Calu3 (cell line): ENCODE measurements at regions not wholly inside any gene's neighbourhood (a gene's known extent, or its start where the extent isn't known, plus 50 kb on each side); places are given as distances from the start of the nearest gene placed in this dataset.

Experiments used
- BruUV-seq: library from RNA; stranded (reverse); fragments of 400-500 nt; replicated peaks from 2 replicates; lab custom pipeline; 2021; lab: Mats Ljungman, UMichigan
- CTCF ChIA-PET: fragments of 300-600 bp; sonication (Branson Sonifier 250); formaldehyde crosslinking; loops from one replicate; lab custom pipeline; 2022; ENCODE audit warnings: antibody characterized with exemption; lab: Charles Lee
- DNase-seq: peaks from one replicate; pipeline ENCODE4 v3.0.0; 2022
- H3K27ac Mint-ChIP-seq: one replicate; pipeline ENCODE4 v1.8.0; 2022; ENCODE audit warnings: mixed read lengths; ENCODE audit not compliant: unreplicated experiment
- H3K27me3 Mint-ChIP-seq: one replicate; pipeline ENCODE4 v1.8.0; 2022; ENCODE audit warnings: mixed read lengths; ENCODE audit not compliant: unreplicated experiment
- H3K36me3 Mint-ChIP-seq: one replicate; pipeline ENCODE4 v1.8.0; 2022; ENCODE audit warnings: mild to moderate bottlenecking, moderate library complexity, mixed read lengths; ENCODE audit not compliant: insufficient read depth, unreplicated experiment
- H3K4me1 Mint-ChIP-seq: one replicate; pipeline ENCODE4 v1.8.0; 2022; ENCODE audit warnings: mild to moderate bottlenecking, low read depth, mixed read lengths; ENCODE audit not compliant: unreplicated experiment
- H3K4me3 Mint-ChIP-seq: one replicate; pipeline ENCODE4 v1.8.0; 2022; ENCODE audit warnings: mild to moderate bottlenecking, low read depth, moderate library complexity, mixed read lengths; ENCODE audit not compliant: unreplicated experiment
- H3K9me3 Mint-ChIP-seq: one replicate; pipeline ENCODE4 v1.8.0; 2022; ENCODE audit warnings: low read depth, mixed read lengths; ENCODE audit not compliant: unreplicated experiment
- intact Hi-C: fragments of 100-400 bp; cut with micrococcal nuclease; formaldehyde crosslinking; loops from one replicate; pipeline ENCODE4 v1.10.0; 2022; ENCODE audit not compliant: unreplicated experiment
- TF ChIP-seq, protein P1 (sequence below): fragments of 200-600 bp; IDR thresholded peaks from one replicate; pipeline ENCODE4 v1.8.0; 2022; ENCODE audit warnings: antibody characterized with exemption; ENCODE audit not compliant: unreplicated experiment

DNA sequence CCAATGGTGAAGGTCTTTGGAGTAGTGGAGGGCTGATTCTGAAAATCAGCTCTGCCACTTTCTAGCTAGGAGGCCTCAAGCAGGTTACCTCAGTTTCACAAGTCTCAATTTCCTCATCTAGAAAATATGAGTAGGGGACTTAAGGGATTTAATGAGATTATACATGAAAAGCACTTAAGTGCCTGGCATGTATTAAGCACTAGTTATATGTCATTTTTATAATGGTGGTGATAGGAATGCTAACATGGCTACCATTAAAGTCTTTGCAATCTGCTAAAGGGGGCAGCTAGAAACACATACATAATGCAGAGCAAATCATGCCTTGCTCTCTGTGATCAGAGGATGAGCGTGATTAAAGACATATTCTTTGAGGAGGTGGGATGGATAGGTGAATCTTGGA lies 640.9 kb upstream of the ZEB2 start:
- CTCF ChIA-PET = no interaction called here

DNA sequence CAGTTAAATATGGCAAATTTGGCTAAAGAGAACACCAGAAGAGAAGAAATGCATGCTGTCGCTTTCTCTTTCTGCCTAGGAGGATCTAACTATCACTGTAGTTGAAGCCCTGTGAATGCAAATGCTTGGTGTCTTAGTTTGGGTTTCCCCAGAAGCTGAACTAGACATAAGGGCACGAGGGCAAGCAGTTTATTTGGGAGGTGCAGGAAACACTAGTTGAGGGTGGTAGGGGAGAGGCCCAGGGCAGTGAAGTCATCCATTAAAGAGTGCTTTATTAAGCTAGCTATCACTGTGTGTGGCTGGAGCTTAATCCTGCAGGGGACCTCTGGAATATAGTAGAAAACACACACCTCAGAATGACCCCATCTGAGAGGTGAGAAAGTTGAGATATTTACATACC lies 639.8 kb upstream of the ZEB2 start:
- H3K27ac Mint-ChIP-seq = no peak overlapping the region
- no peaks in the 10 kb centered on the region for H3K9me3 Mint-ChIP-seq
- H3K27me3 Mint-ChIP-seq = no peaks in the 10 kb centered on the region
- H3K4me3 Mint-ChIP-seq = no peak overlapping the region
- no peaks in the 10 kb centered on the region for H3K4me1 Mint-ChIP-seq
- DNase-seq = no peak
- H3K36me3 Mint-ChIP-seq = no peaks in the 10 kb centered on the region
- intact Hi-C loops = no loop called here
- no TSS peak for BruUV-seq
- TF ChIP-seq, protein P1, sequence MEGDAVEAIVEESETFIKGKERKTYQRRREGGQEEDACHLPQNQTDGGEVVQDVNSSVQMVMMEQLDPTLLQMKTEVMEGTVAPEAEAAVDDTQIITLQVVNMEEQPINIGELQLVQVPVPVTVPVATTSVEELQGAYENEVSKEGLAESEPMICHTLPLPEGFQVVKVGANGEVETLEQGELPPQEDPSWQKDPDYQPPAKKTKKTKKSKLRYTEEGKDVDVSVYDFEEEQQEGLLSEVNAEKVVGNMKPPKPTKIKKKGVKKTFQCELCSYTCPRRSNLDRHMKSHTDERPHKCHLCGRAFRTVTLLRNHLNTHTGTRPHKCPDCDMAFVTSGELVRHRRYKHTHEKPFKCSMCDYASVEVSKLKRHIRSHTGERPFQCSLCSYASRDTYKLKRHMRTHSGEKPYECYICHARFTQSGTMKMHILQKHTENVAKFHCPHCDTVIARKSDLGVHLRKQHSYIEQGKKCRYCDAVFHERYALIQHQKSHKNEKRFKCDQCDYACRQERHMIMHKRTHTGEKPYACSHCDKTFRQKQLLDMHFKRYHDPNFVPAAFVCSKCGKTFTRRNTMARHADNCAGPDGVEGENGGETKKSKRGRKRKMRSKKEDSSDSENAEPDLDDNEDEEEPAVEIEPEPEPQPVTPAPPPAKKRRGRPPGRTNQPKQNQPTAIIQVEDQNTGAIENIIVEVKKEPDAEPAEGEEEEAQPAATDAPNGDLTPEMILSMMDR = no peak
- CTCF ChIA-PET = no interaction called here

More for the DNA sequence above, 640.9 kb upstream of the ZEB2 start:
- no peaks in the 10 kb centered on the region for H3K4me1 Mint-ChIP-seq
- no peaks in the 10 kb centered on the region for H3K27me3 Mint-ChIP-seq
- no peak overlapping the region for H3K4me3 Mint-ChIP-seq
- no peak for DNase-seq
- intact Hi-C loops = no loop called here
- no peaks in the 10 kb centered on the region for H3K36me3 Mint-ChIP-seq
- H3K27ac Mint-ChIP-seq = no peak overlapping the region
- TF ChIP-seq, protein P1 = no peak
- H3K9me3 Mint-ChIP-seq = no peaks in the 10 kb centered on the region
- no TSS peak for BruUV-seq

DNA sequence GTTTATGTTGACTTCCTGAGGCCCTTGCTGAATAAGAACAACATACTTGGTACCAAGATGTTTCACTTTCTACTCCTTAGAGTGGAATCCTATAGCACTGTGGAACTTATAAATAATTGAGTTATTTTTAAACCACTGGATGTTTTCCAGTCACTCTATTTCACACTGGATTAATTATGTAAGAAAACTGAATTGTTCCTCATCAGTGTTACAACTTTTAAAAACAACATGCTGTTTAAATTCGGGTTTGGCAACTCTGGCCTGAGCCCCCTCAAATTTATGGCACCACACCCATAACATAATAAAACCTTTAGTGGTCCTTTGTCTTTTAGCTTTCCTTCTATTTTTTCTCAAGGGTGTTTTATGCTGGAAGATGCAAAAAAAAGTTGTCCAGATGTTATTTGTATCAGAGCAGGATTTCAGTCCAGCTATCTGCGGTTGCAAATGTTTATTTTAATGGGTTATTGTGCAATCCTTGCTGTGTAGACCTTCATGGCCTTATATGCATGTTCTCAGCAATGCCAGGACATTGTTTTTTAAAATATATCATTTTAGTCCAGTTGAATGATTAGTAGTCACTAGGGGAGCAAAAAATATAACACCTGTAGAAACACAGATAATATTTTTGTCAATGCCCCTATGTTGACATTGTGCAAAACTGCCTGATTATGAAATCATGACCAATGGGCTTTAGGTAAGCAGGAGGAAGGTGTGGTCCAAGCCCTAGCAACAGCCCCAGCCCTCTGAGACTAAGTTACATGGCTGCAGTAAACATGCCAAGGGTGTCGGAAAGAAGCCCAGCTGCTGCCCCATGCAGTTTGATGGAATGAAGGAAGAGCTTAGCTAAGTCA lies 638.0 kb upstream of the ZEB2 start:
- intact Hi-C loops = no loop called here
- H3K27ac Mint-ChIP-seq = no peak overlapping the region
- BruUV-seq = no TSS peak
- no peaks in the 10 kb centered on the region for H3K36me3 Mint-ChIP-seq
- no peaks in the 10 kb centered on the region for H3K27me3 Mint-ChIP-seq
- H3K9me3 Mint-ChIP-seq = peaks cover 3% of the 10 kb centered on the region
- peak; percentile 46 for DNase-seq
- TF ChIP-seq, protein P1 = no peak
- no peak overlapping the region for H3K4me3 Mint-ChIP-seq
- CTCF ChIA-PET = interaction anchor here (0.6 kb wide), 1 partner anchor 402 kb away, joined by 5 read pairs; no protein-coding TSS in a partner anchor
- no peaks in the 10 kb centered on the region for H3K4me1 Mint-ChIP-seq

DNA sequence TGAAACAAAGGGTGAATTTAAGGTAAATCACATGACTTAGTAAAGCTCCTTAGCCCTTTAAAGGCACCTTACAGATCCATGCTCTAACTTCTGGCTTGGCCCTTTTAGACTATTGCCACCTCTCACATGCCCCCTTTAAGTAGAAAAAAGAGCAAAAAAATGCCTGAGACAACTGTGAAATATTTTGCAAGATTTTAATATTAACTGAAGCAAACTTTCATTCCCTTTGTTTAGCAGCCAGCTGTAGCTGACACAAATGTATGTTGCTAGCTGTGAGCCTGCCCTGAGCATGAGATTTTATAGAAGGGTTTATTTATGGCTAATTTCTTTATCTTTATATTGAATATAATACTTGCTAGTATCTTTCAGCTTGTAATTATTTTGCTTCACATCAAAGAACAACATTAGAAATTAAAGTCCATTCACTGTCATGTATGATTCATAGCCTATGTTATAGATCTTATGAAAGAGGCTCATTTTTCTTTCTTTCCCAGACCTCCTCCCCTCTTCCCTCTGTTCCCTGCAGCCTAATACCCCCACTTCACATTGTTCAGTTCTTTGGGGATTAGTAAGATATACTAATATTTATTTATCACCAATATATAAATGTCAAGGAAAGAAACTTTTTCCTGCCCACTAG lies 637.2 kb upstream of the ZEB2 start:
- TF ChIP-seq, protein P1 = no peak
- DNase-seq = no peak
- Mint-ChIP-seq H3K27ac (no peak overlapping the region), H3K27me3 (no peaks in the 10 kb centered on the region), H3K9me3 (peaks cover 3% of the 10 kb centered on the region), H3K4me1 (no peaks in the 10 kb centered on the region), H3K4me3 (no peak overlapping the region), H3K36me3 (no peaks in the 10 kb centered on the region)
- intact Hi-C loops = no loop called here
- no TSS peak for BruUV-seq
- CTCF ChIA-PET = no interaction called here
